Progenitor cell of endocrine pancreas (in vitro differentiated cells): ENCODE measurements at regions not wholly inside any gene's neighbourhood (a gene's known extent, or its start where the extent isn't known, plus 50 kb on each side); places are given as distances from the start of the nearest gene placed in this dataset.

ENCODE experiments used
- DNase-seq: peaks from one replicate; pipeline ENCODE4 v3.0.0; 2021; ENCODE audit warnings: low spot score; ENCODE audit not compliant: unreplicated experiment
- H3K27ac Mint-ChIP-seq: 2 replicates; pipeline ENCODE4 v1.8.0; 2021; ENCODE audit warnings: mild to moderate bottlenecking, moderate library complexity, mixed read lengths
- H3K27me3 Mint-ChIP-seq: 2 replicates; pipeline ENCODE4 v1.8.0; 2021; ENCODE audit warnings: mixed read lengths
- H3K36me3 Mint-ChIP-seq: 2 replicates; pipeline ENCODE4 v1.8.0; 2022; ENCODE audit warnings: mixed read lengths; ENCODE audit not compliant: insufficient read depth
- H3K4me1 Mint-ChIP-seq: 2 replicates; pipeline ENCODE4 v1.8.0; 2021; ENCODE audit warnings: low read depth, mixed read lengths
- H3K4me3 Mint-ChIP-seq: 2 replicates; pipeline ENCODE4 v1.8.0; 2021; ENCODE audit warnings: low read depth, mild to moderate bottlenecking, moderate library complexity, mixed read lengths
- H3K9me3 Mint-ChIP-seq: 2 replicates; pipeline ENCODE4 v1.8.0; 2021; ENCODE audit warnings: low read depth, mixed read lengths
- TF ChIP-seq, protein P1 (sequence below): fragments of 200-600 bp; sonication (generic); IDR thresholded peaks from one replicate; pipeline ENCODE4 v1.5.0; 2021; ENCODE audit warnings: antibody characterized with exemption, mild to moderate bottlenecking; ENCODE audit not compliant: unreplicated experiment

DNA sequence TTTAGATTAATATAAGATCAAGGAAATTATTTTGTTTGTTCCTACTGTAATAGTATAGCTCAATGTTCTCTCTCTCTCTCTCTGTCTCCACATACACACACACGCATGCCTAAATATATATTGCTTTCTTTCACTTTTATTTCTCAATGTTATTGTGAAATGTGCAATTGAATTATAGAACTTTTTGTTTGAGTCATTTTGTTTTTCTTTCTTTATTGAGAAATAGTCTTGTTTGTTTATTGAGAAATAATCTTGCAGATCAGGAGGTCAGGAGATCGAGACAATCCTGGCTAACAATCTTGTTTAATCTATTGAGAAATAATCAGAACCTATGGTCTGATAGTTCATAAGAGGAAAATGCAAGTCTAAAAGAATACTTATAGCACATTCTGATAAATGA, 1581.3 kb downstream of the EFNB2 start:
- H3K9me3 Mint-ChIP-seq, result peaks cover 5% of the 10 kb centered on the region
- H3K4me1 Mint-ChIP-seq, result peaks cover 4% of the 10 kb centered on the region
- no peak overlapping the region for H3K27ac Mint-ChIP-seq
- no peaks in the 10 kb centered on the region for H3K27me3 Mint-ChIP-seq
- TF ChIP-seq, protein P1, sequence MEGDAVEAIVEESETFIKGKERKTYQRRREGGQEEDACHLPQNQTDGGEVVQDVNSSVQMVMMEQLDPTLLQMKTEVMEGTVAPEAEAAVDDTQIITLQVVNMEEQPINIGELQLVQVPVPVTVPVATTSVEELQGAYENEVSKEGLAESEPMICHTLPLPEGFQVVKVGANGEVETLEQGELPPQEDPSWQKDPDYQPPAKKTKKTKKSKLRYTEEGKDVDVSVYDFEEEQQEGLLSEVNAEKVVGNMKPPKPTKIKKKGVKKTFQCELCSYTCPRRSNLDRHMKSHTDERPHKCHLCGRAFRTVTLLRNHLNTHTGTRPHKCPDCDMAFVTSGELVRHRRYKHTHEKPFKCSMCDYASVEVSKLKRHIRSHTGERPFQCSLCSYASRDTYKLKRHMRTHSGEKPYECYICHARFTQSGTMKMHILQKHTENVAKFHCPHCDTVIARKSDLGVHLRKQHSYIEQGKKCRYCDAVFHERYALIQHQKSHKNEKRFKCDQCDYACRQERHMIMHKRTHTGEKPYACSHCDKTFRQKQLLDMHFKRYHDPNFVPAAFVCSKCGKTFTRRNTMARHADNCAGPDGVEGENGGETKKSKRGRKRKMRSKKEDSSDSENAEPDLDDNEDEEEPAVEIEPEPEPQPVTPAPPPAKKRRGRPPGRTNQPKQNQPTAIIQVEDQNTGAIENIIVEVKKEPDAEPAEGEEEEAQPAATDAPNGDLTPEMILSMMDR, result no peak
- no peaks in the 10 kb centered on the region for H3K36me3 Mint-ChIP-seq
- H3K4me3 Mint-ChIP-seq, result no peak overlapping the region
- DNase-seq, result no peak

DNA sequence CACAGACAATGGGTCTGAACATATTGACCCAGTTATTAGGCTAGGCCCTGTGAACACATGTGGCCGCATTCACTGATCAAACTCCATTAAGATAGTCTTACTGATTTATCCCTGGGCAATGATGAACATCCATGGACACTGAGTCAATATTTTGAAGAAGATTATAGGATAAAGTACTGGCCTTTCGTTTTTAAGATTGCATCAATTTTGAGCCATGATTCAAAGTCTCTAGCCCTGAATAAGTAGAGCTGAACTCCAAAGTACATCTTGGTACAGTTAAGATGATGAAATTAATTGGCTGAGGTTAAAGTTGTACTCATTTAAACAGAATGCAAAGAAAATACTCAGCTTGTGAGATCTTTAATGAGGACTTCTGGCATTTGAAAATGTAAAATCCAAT, 1581.9 kb downstream of the EFNB2 start:
- DNase-seq, result no peak
- Mint-ChIP-seq H3K36me3 (no peaks in the 10 kb centered on the region), H3K27ac (no peak overlapping the region), H3K27me3 (no peaks in the 10 kb centered on the region), H3K4me1 (peaks cover 4% of the 10 kb centered on the region), H3K9me3 (peaks cover 5% of the 10 kb centered on the region), H3K4me3 (no peak overlapping the region)
- TF ChIP-seq, protein P1, result no peak

DNA sequence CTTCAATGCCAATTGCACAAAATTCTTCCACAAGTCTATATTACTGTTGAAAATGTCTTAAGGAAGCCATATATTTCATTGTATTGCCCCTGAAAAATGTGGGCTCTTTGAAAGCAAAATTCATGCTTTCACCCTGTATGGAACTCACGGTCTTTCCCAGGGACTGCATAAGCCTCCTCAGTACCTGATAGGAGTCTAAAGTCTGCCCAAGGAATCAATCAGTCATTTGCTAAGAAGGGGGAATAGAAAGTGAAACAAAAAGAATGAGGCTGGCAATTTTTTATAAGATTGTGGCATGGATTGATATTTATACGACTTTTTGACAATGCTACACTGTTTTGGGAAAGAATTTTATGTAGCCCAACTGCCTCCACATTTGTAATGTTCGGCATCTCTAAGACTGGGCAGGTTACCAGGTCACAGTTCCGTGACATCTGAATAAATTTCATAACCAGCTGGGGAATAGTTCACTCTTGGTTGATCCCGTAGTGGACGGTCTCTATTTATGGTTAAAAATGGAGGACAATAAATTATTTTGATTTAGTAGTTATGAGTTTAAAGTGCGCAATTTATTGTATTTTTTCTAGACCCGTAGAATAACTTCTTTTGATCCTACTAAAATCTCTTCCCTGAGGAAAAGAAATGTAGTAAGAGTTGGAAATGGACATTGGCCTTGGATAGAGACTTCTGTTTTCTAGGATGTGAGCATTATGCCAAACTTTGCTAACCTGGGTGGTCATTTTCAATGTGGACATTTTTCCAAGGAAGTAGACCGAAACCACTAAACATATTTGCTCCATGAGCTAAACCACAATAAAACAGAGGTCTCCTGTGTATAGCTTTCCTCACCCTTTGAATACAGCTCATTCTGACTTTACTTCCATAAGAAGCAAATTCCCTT, 1585.4 kb downstream of the EFNB2 start:
- Mint-ChIP-seq H3K4me1 (peaks cover 4% of the 10 kb centered on the region), H3K4me3 (no peak overlapping the region), H3K36me3 (no peaks in the 10 kb centered on the region), H3K9me3 (peaks cover under 1% of the 10 kb centered on the region), H3K27ac (no peak overlapping the region), H3K27me3 (no peaks in the 10 kb centered on the region)
- no peak for DNase-seq
- TF ChIP-seq, protein P1, result no peak

DNA sequence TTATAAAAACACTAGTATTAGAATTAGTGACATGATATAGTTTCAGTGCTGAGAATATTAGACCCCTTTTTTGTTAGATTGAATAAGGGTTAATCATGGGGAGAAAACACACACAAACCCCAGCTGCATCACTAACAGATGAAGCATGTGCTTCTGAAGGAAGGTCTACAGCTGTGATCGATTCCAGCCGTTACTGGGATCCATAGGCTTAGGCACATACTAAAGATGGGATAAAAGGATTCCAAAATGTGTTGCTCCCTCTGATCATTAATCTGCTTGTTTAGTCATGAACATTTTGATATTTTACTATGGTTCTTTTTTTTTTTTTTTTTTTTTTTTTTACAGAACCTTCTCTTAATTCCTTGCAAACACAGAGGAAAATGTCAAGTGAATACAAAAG, 1591.3 kb downstream of the EFNB2 start:
- H3K4me3 Mint-ChIP-seq, result no peak overlapping the region
- no peak for DNase-seq
- TF ChIP-seq, protein P1, result no peak
- H3K27me3 Mint-ChIP-seq, result no peaks in the 10 kb centered on the region
- no peaks in the 10 kb centered on the region for H3K4me1 Mint-ChIP-seq
- H3K36me3 Mint-ChIP-seq, result no peaks in the 10 kb centered on the region
- H3K27ac Mint-ChIP-seq, result no peak overlapping the region
- no peaks in the 10 kb centered on the region for H3K9me3 Mint-ChIP-seq

DNA sequence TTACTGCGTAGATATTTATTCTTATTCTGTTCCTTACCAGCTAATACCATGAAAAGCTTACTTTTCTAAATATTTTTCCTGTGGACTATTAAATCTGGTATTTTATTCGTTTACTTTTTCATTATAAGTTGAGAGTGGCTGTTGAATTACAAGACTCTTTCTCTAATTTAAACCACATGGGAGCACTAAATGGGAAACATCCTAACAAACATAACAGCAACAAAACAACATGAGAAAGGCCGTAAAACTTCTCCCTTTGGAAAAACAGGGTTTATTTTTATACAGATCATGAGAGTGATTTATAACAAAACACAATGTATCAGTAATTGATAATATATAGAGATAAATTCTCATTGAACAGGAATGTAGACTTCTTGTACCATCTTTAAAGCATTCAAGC, 1592.1 kb downstream of the EFNB2 start:
- H3K27ac Mint-ChIP-seq, result no peak overlapping the region
- H3K27me3 Mint-ChIP-seq, result no peaks in the 10 kb centered on the region
- no peaks in the 10 kb centered on the region for H3K4me1 Mint-ChIP-seq
- no peak for DNase-seq
- no peaks in the 10 kb centered on the region for H3K36me3 Mint-ChIP-seq
- H3K9me3 Mint-ChIP-seq, result no peaks in the 10 kb centered on the region
- TF ChIP-seq, protein P1, result no peak
- H3K4me3 Mint-ChIP-seq, result no peak overlapping the region
